ENCODE measurements at regions not wholly inside any gene's neighbourhood (a gene's known extent, or its start where the extent isn't known, plus 50 kb on each side); places are given as distances from the start of the nearest gene placed in this dataset.
"Not testable (repeated sequence)": the region's sequence is repeated elsewhere in the genome, so short reads cannot be mapped to it uniquely, and the experiment has no call there.

DNA sequence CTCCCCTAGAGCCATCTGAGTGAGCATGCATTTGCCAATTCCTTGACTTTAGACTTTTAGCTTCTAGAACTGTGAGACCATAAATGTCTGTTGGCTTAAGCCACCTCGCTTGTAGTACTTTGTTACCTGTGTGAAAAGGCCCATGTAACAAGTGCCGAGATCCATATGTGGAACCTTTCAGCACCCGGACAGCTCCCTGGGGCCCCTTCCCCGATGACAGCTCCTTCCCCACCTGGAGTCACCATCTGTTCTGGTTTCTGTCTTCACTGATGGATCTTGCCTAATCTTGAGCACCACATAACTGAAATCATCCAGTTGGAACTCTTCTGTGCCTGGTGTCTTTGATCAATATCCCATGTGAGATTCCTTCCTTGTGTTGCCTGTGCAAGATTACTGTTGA is 78.9 kb upstream of the EEF2KMT start:
- H3K27ac ChIP-seq (ENCODE audit: low read length), result no peak overlapping the region
- no peaks in the 10 kb centered on the region for H3K4me1 ChIP-seq (ENCODE audit: insufficient read depth, low read length)
- DNase-seq, result no peak
- BruUV-seq (replicated peaks), result no TSS peak
- intact Hi-C loops (cut with micrococcal nuclease), result no loop called here
- no peak for ATAC-seq
- no peaks in the 10 kb centered on the region for H3F3A ChIP-seq (ENCODE audit: low read length, unreplicated experiment)
- no peaks in the 10 kb centered on the region for H3K36me3 ChIP-seq (ENCODE audit: low read depth, low read length)
- no peaks in the 10 kb centered on the region for H3K79me2 ChIP-seq (ENCODE audit: low read length)
- no peak overlapping the region for H2AFZ ChIP-seq (ENCODE audit: low read length)
- H3K27me3 ChIP-seq (ENCODE audit: low read length), result no peaks in the 10 kb centered on the region
- H3K9ac ChIP-seq (ENCODE audit: low read length), result no peak overlapping the region
- H3K4me3 ChIP-seq (ENCODE audit: low read length), result no peak overlapping the region
- no peak overlapping the region for H3K4me2 ChIP-seq (ENCODE audit: low read length)
- POLR2A ChIA-PET (ENCODE audit: unreplicated experiment), result no interaction called here
- CTCF ChIA-PET, result no interaction called here
- TF ChIP-seq EZH2 (IDR thresholded peaks at IDR 0.05; ENCODE audit: low read length, unreplicated experiment) (no peak), EZH2phosphoT487 (IDR thresholded peaks at IDR 0.05; ENCODE audit: borderline replicate concordance, low read length) (no peak), CTCF (conservative IDR thresholded peaks at IDR 0.05; ENCODE audit: low read depth, low read length) (no peak)
- no peaks in the 10 kb centered on the region for H3K9me3 ChIP-seq (ENCODE audit: low read length)
- H4K20me1 ChIP-seq (ENCODE audit: low read length), result no peaks in the 10 kb centered on the region
- no peaks in the 10 kb centered on the region for H3K9me2 ChIP-seq (replicated peaks; ENCODE audit: low read length)

- CTCF ChIA-PET, result no interaction called here
- no peak overlapping the region for H3K27ac ChIP-seq (ENCODE audit: low read length)
- intact Hi-C loops (cut with micrococcal nuclease), result no loop called here
- POLR2A ChIA-PET (ENCODE audit: unreplicated experiment), result no interaction called here
- no peaks in the 10 kb centered on the region for H3K79me2 ChIP-seq (ENCODE audit: low read length)
- H3K4me3 ChIP-seq (ENCODE audit: low read length), result no peak overlapping the region
- DNase-seq, result no peak
- H3F3A ChIP-seq (ENCODE audit: low read length, unreplicated experiment), result no peaks in the 10 kb centered on the region
- BruUV-seq (replicated peaks), result no TSS peak
- TF ChIP-seq EZH2phosphoT487 (IDR thresholded peaks at IDR 0.05; ENCODE audit: borderline replicate concordance, low read length), result no peak
- no peak for TF ChIP-seq CTCF (conservative IDR thresholded peaks at IDR 0.05; ENCODE audit: low read depth, low read length)
- TF ChIP-seq EZH2 (IDR thresholded peaks at IDR 0.05; ENCODE audit: low read length, unreplicated experiment), result no peak
- no peaks in the 10 kb centered on the region for H4K20me1 ChIP-seq (ENCODE audit: low read length)
- no peaks in the 10 kb centered on the region for H3K36me3 ChIP-seq (ENCODE audit: low read depth, low read length)
- no peaks in the 10 kb centered on the region for H3K9me3 ChIP-seq (ENCODE audit: low read length)
- H3K9me2 ChIP-seq (replicated peaks; ENCODE audit: low read length), result no peaks in the 10 kb centered on the region
- no peaks in the 10 kb centered on the region for H3K27me3 ChIP-seq (ENCODE audit: low read length)
- ATAC-seq, result no peak
- no peak overlapping the region for H2AFZ ChIP-seq (ENCODE audit: low read length)
- no peaks in the 10 kb centered on the region for H3K4me1 ChIP-seq (ENCODE audit: insufficient read depth, low read length)
- no peak overlapping the region for H3K9ac ChIP-seq (ENCODE audit: low read length)
- no peak overlapping the region for H3K4me2 ChIP-seq (ENCODE audit: low read length)
These were observed 77.7 kb upstream of the EEF2KMT start for GRCh38 chr16:5175266-5175665.

GRCh38 chr16:5166486-5166885 is 68.9 kb upstream of the EEF2KMT start:
- peaks cover 16% of the 10 kb centered on the region for H3K27me3 ChIP-seq (ENCODE audit: low read length)
- no peaks in the 10 kb centered on the region for H3K4me1 ChIP-seq (ENCODE audit: insufficient read depth, low read length)
- DNase-seq (no peak), ATAC-seq (no peak)
- H3K79me2 ChIP-seq (ENCODE audit: low read length), result no peaks in the 10 kb centered on the region
- no peak overlapping the region for H3K27ac ChIP-seq (ENCODE audit: low read length)
- no peaks in the 10 kb centered on the region for H3K9me2 ChIP-seq (replicated peaks; ENCODE audit: low read length)
- no peaks in the 10 kb centered on the region for H3K9me3 ChIP-seq (ENCODE audit: low read length)
- H3K4me2 ChIP-seq (ENCODE audit: low read length), result no peak overlapping the region
- H3F3A ChIP-seq (ENCODE audit: low read length, unreplicated experiment), result no peaks in the 10 kb centered on the region
- H3K4me3 ChIP-seq (ENCODE audit: low read length), result no peak overlapping the region
- H2AFZ ChIP-seq (ENCODE audit: low read length), result no peak overlapping the region
- CTCF ChIA-PET, result no interaction called here
- no peak overlapping the region for H3K9ac ChIP-seq (ENCODE audit: low read length)
- POLR2A ChIA-PET (ENCODE audit: unreplicated experiment), result no interaction called here
- no peaks in the 10 kb centered on the region for H4K20me1 ChIP-seq (ENCODE audit: low read length)
- intact Hi-C loops (cut with micrococcal nuclease), result no loop called here
- no TSS peak for BruUV-seq (replicated peaks)
- no peaks in the 10 kb centered on the region for H3K36me3 ChIP-seq (ENCODE audit: low read depth, low read length)
- TF ChIP-seq EZH2 (IDR thresholded peaks at IDR 0.05; ENCODE audit: low read length, unreplicated experiment) (no peak), EZH2phosphoT487 (IDR thresholded peaks at IDR 0.05; ENCODE audit: borderline replicate concordance, low read length) (no peak), CTCF (conservative IDR thresholded peaks at IDR 0.05; ENCODE audit: low read depth, low read length) (no peak)

DNA sequence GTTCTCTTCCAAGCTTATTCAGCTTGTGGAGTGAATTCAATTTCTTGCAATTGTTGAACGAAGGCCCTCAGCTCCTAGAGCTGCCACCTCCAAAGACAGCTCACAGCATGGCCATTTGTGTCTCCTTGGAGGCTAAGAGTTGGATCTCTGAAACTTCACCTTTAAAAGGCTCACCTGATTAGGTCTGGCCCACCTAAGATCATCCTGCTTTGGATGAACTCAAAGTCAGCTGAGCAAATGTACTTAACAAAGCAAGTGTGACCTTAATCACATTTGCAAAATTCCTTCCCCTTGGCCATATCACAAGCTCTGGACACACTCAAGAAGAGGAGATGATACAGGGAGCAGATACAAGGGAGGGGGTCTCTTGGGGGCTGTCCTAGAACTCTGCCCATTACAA is 67.8 kb upstream of the EEF2KMT start:
- ATAC-seq; H4K20me1 ChIP-seq (ENCODE audit: low read length); BruUV-seq (replicated peaks); H3K79me2 ChIP-seq (ENCODE audit: low read length); DNase-seq; H3K4me1 ChIP-seq (ENCODE audit: insufficient read depth, low read length); POLR2A ChIA-PET (ENCODE audit: unreplicated experiment); H3K9ac ChIP-seq (ENCODE audit: low read length); H2AFZ ChIP-seq (ENCODE audit: low read length); H3K9me2 ChIP-seq (replicated peaks; ENCODE audit: low read length); H3K4me2 ChIP-seq (ENCODE audit: low read length); CTCF ChIA-PET; H3K36me3 ChIP-seq (ENCODE audit: low read depth, low read length); H3F3A ChIP-seq (ENCODE audit: low read length, unreplicated experiment); H3K27ac ChIP-seq (ENCODE audit: low read length); H3K4me3 ChIP-seq (ENCODE audit: low read length); H3K9me3 ChIP-seq (ENCODE audit: low read length); intact Hi-C loops (cut with micrococcal nuclease): not testable (repeated sequence)
- H3K27me3 ChIP-seq (ENCODE audit: low read length), result peaks cover 16% of the 10 kb centered on the region

DNA sequence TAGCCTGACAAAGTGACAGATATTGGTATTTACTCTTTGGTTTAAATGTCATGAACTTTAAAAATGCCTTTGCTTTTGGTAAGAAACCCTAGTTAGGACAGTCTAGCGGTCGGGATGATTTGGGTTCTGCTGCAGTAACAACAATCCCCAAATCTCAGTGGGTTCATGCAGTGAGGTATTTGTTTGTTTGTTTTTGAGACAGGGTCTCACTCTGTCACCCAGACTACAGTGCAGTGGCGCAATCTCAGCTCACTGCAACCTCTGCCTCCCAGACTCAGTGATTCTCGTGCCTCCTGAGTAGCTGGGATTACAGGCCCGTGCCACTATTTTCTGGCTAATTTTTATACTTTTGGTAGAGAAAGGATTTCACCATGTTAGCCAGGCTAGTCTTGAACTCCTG is 65.2 kb upstream of the EEF2KMT start:
- H3K27me3 ChIP-seq (ENCODE audit: low read length), result peaks cover 16% of the 10 kb centered on the region

More for the DNA sequence above, 65.2 kb upstream of the EEF2KMT start:
- intact Hi-C loops (cut with micrococcal nuclease); H3K79me2 ChIP-seq (ENCODE audit: low read length); H3K4me3 ChIP-seq (ENCODE audit: low read length); H4K20me1 ChIP-seq (ENCODE audit: low read length); DNase-seq; H2AFZ ChIP-seq (ENCODE audit: low read length); CTCF ChIA-PET; H3K4me2 ChIP-seq (ENCODE audit: low read length); POLR2A ChIA-PET (ENCODE audit: unreplicated experiment); H3K9ac ChIP-seq (ENCODE audit: low read length); BruUV-seq (replicated peaks); H3K36me3 ChIP-seq (ENCODE audit: low read depth, low read length); ATAC-seq; H3K9me3 ChIP-seq (ENCODE audit: low read length); H3K9me2 ChIP-seq (replicated peaks; ENCODE audit: low read length); H3K4me1 ChIP-seq (ENCODE audit: insufficient read depth, low read length); H3K27ac ChIP-seq (ENCODE audit: low read length); H3F3A ChIP-seq (ENCODE audit: low read length, unreplicated experiment): not testable (repeated sequence)
